Activated CD4-positive, alpha-beta memory T cell treated with anti-CD3 and anti-CD28 coated beads, Interleukin-2, amount 10 ng/mL, durations not matched to agents 7 days and 5 days (primary cell): ENCODE measurements at regions not wholly inside any gene's neighbourhood (a gene's known extent, or its start where the extent isn't known, plus 50 kb on each side); places are given as distances from the start of the nearest gene placed in this dataset.
"Not testable (repeated sequence)": the region's sequence is repeated elsewhere in the genome, so short reads cannot be mapped to it uniquely, and the experiment has no call there.

Source experiments
- CTCF ChIA-PET: fragments of 350-600 bp; sonication (Branson Sonifier 250); formaldehyde crosslinking; loops from one replicate; lab custom pipeline; 2021; ENCODE audit warnings: antibody characterized with exemption, inconsistent platforms; lab: Charles Lee
- POLR2A ChIA-PET: fragments of 350-600 bp; sonication (Branson Sonifier 250); formaldehyde crosslinking; loops from one replicate; lab custom pipeline; 2021; ENCODE audit warnings: antibody characterized with exemption; lab: Charles Lee
- DNase-seq: peaks from one replicate; pipeline ENCODE4 v3.0.0-alpha.2; 2020
- H3K27ac Mint-ChIP-seq: one replicate; pipeline ENCODE4 v1.8.0; 2021; ENCODE audit warnings: mild to moderate bottlenecking, mixed read lengths
- H3K27me3 Mint-ChIP-seq: one replicate; pipeline ENCODE4 v1.8.0; 2021; ENCODE audit warnings: mixed read lengths
- H3K36me3 Mint-ChIP-seq: one replicate; pipeline ENCODE4 v1.8.0; 2021; ENCODE audit warnings: low read depth, mixed read lengths
- H3K4me1 Mint-ChIP-seq: one replicate; pipeline ENCODE4 v1.8.0; 2021; ENCODE audit warnings: mixed read lengths
- H3K4me3 Mint-ChIP-seq: one replicate; pipeline ENCODE4 v1.8.0; 2021; ENCODE audit warnings: mild to moderate bottlenecking, mixed read lengths
- H3K9me3 Mint-ChIP-seq: one replicate; pipeline ENCODE4 v1.8.0; 2021; ENCODE audit warnings: mixed read lengths

DNA sequence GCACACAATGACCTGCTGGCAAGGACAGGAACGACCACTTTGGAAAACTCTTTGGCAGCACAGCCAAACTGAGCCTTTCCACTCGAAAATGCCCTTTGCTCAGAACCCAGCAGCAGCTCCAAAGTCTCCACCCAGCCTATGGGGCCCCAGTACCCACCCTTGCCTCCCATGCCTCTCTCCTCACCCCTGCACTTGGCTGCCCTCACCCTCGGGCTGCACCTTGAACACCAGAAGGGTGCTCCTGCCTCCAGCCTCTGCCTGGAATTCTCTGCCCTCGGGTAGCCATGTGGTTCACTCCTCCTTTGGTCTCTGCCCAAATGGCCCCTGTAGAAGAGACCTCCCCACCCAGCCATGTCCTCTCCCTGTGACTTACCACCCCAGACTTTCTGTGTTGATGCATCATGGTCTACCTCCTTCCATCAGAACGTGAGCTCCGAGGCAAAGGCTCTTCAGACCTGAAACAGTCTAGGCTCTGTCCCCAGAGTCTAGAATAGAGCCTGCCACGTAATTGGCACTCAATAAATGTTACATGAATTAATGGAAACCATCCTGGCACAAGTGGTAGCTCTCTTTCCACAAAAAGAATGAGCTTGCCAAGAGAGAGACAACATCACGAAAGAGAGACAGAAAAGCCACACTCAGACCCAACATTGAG is 68.5 kb upstream of the METTL9 start:
- DNase-seq, H3K27ac Mint-ChIP-seq, H3K9me3 Mint-ChIP-seq, H3K4me3 Mint-ChIP-seq, H3K4me1 Mint-ChIP-seq, POLR2A ChIA-PET, CTCF ChIA-PET, H3K36me3 Mint-ChIP-seq, H3K27me3 Mint-ChIP-seq: not testable (repeated sequence)

DNA sequence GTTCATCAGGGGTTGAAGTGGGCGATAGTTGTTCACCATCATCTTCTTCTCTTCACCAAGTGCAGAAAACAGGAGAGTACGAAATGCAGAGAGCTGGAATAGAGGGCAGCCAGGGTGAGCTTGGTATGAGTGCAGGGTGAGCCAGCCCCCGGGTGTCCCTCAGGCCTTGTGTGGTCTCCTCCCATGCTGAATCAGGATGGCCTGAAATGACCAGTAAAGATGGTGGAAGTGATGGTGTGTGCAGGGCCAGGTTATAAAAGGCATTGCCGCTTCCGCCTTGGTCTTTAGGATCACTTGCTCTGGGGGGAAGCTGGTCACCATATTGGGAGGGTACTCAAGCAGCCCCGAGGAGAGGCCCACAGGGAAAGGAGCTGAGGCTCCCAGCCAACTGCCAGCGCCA is 66.4 kb upstream of the METTL9 start:
- DNase-seq, H3K27me3 Mint-ChIP-seq, H3K4me1 Mint-ChIP-seq, H3K4me3 Mint-ChIP-seq, H3K27ac Mint-ChIP-seq, H3K36me3 Mint-ChIP-seq, H3K9me3 Mint-ChIP-seq, POLR2A ChIA-PET, CTCF ChIA-PET: not testable (repeated sequence)

DNA sequence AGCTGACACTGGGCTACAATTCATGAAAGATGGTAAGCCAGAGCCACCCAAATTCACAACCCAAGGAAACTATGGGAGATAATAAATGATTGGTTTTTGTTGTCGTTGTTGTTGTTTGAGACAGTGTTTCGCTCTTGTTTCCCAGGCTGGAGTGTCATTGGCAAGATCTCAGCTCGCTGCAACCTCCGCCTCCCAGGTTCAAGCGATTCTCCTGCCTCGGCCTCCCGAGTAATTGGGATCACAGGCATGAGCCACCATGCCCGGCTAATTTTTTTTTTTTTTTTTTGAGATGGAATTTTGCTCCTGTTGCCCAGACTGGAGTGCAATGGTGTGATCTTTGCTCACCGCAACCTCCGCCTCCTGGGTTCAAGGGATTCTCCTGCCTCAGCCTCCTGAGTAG is 65.9 kb upstream of the METTL9 start:
- CTCF ChIA-PET, H3K4me3 Mint-ChIP-seq, POLR2A ChIA-PET: not testable (repeated sequence)

DNA sequence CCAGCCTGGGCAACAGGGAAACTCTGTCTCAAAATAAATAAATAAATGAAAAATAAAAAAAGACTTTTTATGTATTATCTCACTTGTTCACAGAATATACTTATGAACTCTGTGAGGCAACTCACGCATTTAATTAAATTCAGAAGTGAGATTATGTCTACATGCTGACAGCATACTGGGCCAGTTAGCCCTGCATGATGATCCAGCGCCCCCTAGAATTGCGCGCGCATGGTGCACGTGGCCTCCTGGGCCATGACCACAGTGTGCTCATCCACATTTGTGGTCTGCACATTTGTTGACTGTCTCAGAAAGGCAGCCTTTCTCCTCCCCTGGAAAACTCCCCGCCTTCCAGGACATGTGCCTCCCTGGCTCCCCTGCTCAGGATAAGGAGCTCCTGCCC is 64.8 kb upstream of the METTL9 start:
- DNase-seq, H3K27ac Mint-ChIP-seq, CTCF ChIA-PET, POLR2A ChIA-PET, H3K36me3 Mint-ChIP-seq, H3K9me3 Mint-ChIP-seq, H3K4me1 Mint-ChIP-seq, H3K4me3 Mint-ChIP-seq, H3K27me3 Mint-ChIP-seq: not testable (repeated sequence)

More for the DNA sequence above, 65.9 kb upstream of the METTL9 start:
- not testable (repeated sequence) for H3K4me1 Mint-ChIP-seq, H3K27me3 Mint-ChIP-seq, H3K27ac Mint-ChIP-seq, H3K9me3 Mint-ChIP-seq, DNase-seq, H3K36me3 Mint-ChIP-seq

DNA sequence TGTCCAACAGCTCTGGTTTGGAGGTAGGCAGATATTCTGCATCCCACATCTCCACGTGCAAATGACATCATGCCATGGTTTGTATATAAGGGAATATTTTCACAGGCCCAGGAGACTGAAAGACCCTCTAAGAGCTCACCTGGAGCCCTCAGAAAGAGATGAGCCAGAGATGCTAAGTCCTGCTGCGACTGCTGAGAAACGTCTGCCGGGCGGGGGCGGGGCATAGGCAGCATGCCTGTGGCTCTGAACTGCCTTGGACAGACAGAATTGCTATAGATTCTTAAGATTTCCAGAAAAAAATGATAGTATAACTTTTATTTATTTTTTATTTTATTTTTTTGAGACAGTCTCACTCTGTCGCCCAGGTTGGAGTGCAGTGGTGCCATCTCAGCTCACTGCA is 64.2 kb upstream of the METTL9 start:
- peaks cover 11% of the 10 kb centered on the region for H3K4me1 Mint-ChIP-seq
- DNase-seq, H3K27me3 Mint-ChIP-seq, POLR2A ChIA-PET, H3K9me3 Mint-ChIP-seq, H3K36me3 Mint-ChIP-seq, CTCF ChIA-PET, H3K27ac Mint-ChIP-seq, H3K4me3 Mint-ChIP-seq: not testable (repeated sequence)

DNA sequence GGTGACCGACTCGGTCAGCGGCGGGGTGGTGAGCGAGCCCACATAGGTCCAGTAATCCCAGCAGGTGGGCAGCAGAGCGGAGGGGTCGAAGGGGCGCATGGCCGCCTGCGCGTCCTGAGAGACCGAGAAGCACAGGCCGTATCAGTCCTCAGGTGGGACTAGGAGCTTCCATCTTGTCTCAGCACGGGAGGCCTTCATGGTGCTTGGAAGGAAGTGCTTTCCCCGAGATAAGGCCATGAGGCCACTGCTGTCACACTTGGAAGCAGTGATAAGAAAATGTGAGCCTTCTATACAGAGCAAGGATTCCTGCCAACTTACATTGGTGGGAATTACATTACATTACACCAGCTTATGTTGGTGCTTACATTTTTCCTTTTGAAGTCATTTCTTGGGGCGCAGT is 62.6 kb upstream of the METTL9 start:
- H3K36me3 Mint-ChIP-seq, H3K27ac Mint-ChIP-seq, H3K4me3 Mint-ChIP-seq, H3K27me3 Mint-ChIP-seq, CTCF ChIA-PET, POLR2A ChIA-PET, H3K9me3 Mint-ChIP-seq, DNase-seq: not testable (repeated sequence)
- peaks cover 22% of the 10 kb centered on the region for H3K4me1 Mint-ChIP-seq

DNA sequence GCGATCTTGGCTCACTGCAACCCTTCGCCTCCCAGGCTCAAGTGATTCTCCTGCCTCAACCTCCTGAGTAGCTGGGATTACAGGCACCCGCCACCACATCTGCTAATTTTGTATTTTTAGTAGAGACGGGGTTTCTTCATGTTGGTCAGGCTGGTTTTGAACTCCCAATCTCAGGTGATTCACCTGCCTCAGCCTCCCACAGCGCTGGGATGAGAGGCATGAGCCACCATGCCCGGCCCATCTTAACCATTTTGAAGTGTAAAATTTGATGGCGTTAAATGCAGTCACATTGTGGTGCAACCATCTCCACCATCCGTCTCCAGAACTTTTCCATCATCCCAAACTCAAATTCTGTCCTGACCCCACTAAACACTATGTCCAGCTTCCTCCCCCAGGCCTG is 61.8 kb upstream of the METTL9 start:
- H3K27ac Mint-ChIP-seq, DNase-seq, POLR2A ChIA-PET, H3K4me3 Mint-ChIP-seq, H3K9me3 Mint-ChIP-seq, H3K27me3 Mint-ChIP-seq, CTCF ChIA-PET, H3K36me3 Mint-ChIP-seq: not testable (repeated sequence)
- H3K4me1 Mint-ChIP-seq = peaks cover 25% of the 10 kb centered on the region

DNA sequence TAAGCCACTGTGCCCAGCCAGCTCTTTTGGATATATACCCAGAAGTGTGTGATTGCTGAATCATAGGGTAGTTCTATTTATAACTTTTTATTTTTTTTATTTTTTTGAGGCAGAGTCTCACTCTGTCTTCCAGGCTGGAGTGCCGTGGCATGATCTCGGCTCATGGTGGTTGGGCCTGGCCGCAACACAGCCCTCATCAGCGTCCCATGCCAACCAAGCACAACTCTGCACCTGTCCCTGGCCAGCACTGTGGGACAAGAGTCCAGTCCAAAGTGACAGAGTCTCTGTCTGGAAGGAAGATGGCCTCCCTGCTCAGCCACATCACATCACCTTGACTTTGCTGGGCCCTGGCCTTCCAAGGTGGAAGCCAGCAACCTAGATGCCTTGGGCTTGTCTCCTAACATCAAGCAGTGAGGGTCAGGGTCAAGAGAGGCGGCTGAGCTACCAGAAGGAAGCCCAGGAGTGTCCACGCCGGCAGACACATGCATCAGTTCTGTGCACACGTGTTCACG is 60.2 kb upstream of the METTL9 start:
- H3K4me1 Mint-ChIP-seq = peaks cover 27% of the 10 kb centered on the region
- DNase-seq, H3K4me3 Mint-ChIP-seq, POLR2A ChIA-PET, H3K27me3 Mint-ChIP-seq, CTCF ChIA-PET, H3K27ac Mint-ChIP-seq, H3K36me3 Mint-ChIP-seq, H3K9me3 Mint-ChIP-seq: not testable (repeated sequence)

DNA sequence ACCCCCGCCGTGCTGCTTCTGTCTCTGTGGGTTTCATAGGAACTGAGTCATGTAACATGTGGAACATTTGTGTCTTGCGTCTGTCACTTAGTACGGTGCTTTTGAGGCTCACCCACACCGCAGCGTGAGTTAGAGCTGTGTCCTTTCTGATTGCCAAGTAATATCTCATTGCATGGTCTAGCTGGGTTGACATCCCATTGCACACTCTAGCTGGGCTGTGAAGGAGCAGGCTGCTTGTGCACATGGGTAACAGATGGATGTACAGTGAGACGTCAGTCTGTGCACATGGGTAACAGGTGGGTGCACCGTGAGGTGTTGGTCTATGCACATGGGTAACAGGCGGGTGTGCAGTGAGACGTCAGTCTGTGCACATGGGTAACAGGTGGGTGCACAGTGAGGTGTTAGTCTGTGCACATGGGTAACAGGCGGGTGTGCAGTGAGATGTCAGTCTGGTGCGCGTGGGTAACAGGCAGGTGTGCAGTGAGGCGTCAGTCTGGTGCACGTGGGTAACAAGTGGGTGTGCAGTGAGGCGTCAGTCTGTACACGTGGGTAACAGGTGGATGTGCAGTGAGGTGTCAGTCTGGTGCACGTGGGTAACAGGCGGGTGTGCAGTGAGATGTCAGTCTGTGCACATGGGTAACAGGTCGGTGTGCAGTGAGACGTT is 58.5 kb upstream of the METTL9 start:
- CTCF ChIA-PET, H3K36me3 Mint-ChIP-seq, H3K9me3 Mint-ChIP-seq, H3K27me3 Mint-ChIP-seq, POLR2A ChIA-PET: not testable (repeated sequence)
- Mint-ChIP-seq H3K27ac (peak overlapping the region; percentile 81), H3K4me3 (peak overlapping the region; percentile 12), H3K4me1 (peaks cover 27% of the 10 kb centered on the region)
- DNase-seq = peak; percentile 86

DNA sequence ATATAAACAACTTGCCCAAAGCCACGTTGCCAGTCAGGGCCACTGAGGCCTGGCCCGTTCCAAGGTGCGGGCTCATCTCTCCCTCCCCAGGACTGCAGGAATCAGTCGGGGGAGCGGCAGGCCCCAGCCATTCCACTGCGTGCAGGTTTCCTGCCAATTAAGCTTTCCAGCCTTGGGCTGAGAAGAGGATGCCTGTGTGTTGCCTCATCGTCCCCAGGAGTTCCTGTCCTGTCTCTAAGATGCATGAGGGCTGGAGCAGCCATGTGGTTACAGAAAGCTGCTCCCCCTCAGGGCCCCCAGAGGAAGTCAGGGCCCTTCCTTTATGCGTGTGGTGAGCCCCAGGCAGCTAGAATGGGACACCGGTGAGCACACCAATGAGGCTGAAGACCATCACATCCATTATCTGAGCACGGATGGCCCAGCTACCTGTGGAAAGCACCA is 57.7 kb upstream of the METTL9 start:
- Mint-ChIP-seq H3K27ac (peak overlapping the region; percentile 81), H3K4me1 (peaks cover 27% of the 10 kb centered on the region)
- POLR2A ChIA-PET, H3K9me3 Mint-ChIP-seq, CTCF ChIA-PET, H3K36me3 Mint-ChIP-seq, H3K27me3 Mint-ChIP-seq, H3K4me3 Mint-ChIP-seq: not testable (repeated sequence)
- peak; percentile 34 for DNase-seq

DNA sequence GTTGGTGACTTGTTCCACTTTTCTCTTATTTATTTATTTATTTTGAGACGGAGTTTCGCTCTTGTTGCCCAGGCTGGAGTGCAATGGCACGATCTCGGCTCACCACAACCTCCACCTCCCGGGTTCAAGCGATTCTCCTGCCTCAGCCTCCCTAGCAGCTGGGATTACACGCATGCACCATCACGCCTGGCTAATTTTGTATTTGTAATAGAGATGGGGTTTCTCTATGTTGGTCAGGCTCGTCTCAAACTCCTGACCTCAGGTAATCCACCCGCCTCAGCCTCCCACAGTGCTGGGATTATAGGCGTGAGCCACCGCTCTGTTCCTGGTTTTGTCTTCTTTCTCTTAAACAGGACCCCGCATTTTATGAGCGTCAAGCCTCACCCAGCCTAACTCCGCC is 57.3 kb upstream of the METTL9 start:
- H3K4me3 Mint-ChIP-seq, H3K9me3 Mint-ChIP-seq, DNase-seq, H3K27ac Mint-ChIP-seq, CTCF ChIA-PET, POLR2A ChIA-PET, H3K36me3 Mint-ChIP-seq, H3K27me3 Mint-ChIP-seq: not testable (repeated sequence)
- H3K4me1 Mint-ChIP-seq = peaks cover 27% of the 10 kb centered on the region

DNA sequence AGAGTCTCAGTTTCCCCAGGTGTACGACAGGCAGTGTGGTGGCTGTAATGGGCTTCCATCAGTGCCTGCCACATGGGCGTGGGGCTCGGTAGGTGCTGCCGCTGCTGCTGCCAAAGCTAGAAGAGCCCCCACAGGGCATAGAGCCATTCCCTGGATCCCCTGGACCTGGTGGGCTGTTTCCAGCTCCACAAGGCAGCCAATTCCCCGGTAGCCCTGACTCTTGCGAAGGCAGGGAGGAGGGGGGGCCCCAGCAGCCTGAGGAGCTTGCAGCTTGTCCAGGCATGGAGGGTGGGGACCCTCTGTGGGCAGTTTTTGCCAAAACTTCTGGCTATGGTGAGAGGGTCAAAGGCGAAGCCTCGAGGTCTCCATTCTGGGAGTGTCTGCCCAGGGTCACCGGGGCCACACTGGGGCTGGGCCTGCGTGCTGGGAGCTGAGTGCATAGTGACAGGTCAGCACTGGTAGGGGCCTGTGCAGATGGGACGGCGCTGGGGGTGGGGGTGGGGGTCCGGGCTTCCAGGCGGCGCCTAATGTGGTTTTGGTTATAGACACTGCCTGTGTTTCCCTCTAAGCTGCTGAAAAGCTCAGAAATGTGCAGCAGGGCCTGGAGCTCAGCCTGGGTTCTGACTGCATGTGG is 56.8 kb upstream of the METTL9 start:
- H3K36me3 Mint-ChIP-seq, CTCF ChIA-PET, H3K4me3 Mint-ChIP-seq, H3K27ac Mint-ChIP-seq, H3K9me3 Mint-ChIP-seq, POLR2A ChIA-PET, DNase-seq, H3K27me3 Mint-ChIP-seq: not testable (repeated sequence)
- H3K4me1 Mint-ChIP-seq = peaks cover 27% of the 10 kb centered on the region

DNA sequence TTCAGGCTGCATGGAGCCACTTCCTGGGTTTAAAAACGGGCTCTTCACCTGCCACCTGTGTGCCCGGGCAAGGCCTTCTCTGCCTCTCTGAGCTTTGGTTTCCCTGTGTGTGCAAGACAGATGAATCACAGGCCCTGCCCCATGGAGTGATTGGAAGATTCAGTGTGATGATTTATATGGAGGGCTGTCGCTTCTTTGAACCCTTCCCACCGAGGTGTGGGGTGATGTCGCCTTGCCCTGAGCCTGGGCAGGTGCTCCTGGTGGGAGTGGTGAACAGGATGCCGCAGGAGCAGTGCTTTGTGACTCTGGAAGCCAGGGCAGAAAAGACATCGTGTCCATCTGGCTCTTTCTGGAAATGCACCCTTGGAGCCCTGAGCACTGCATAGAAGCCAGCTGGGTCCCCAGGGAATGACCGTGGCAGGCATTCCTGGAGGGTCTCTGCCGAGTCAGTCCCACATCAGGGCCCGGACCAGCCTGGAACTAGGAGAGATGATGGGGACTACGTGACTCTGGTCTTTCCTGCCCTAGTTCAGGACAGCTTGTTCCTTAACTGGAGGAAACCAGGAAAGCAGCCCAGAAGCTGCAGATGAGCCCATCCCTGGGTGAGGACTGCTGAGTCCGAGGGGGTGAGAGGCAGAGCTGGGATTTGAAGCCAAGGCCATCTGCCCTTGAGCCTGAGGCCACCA is 56.1 kb upstream of the METTL9 start:
- H3K27ac Mint-ChIP-seq = peak overlapping the region; percentile 26
- DNase-seq, H3K4me3 Mint-ChIP-seq, H3K9me3 Mint-ChIP-seq, POLR2A ChIA-PET, H3K36me3 Mint-ChIP-seq, CTCF ChIA-PET, H3K27me3 Mint-ChIP-seq: not testable (repeated sequence)
- peaks cover 27% of the 10 kb centered on the region for H3K4me1 Mint-ChIP-seq
